ELR (cell line): ENCODE measurements at regions not wholly inside any gene's neighbourhood (a gene's known extent, or its start where the extent isn't known, plus 50 kb on each side); places are given as distances from the start of the nearest gene placed in this dataset.

Source experiments
- DNase-seq: peaks from one replicate; pipeline ENCODE4 v3.0.0-alpha.2; 2015; ENCODE audit warnings: low read depth

DNA sequence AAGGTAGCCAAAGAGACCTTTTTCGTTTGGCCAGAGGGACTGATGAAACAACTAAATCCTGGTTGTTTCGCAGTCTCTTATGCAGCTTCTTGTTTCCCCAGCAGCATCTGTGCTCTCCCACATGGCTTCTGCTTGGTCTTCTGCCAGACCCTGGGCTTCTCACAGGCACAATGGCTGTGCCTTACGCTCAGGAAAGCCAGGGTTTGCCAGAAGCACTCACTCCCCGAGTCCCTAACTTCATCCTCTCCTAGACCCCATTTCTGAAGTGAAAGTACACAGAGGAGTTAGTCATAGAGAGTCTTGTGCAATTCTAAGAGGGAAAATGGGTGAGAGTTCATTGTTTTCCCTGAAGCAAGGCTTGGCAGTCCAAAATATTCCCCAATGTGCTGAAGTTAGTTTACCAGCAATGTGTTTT is 121.7 kb downstream of the EVX1 start:
- DNase-seq: peak; percentile 72

DNA sequence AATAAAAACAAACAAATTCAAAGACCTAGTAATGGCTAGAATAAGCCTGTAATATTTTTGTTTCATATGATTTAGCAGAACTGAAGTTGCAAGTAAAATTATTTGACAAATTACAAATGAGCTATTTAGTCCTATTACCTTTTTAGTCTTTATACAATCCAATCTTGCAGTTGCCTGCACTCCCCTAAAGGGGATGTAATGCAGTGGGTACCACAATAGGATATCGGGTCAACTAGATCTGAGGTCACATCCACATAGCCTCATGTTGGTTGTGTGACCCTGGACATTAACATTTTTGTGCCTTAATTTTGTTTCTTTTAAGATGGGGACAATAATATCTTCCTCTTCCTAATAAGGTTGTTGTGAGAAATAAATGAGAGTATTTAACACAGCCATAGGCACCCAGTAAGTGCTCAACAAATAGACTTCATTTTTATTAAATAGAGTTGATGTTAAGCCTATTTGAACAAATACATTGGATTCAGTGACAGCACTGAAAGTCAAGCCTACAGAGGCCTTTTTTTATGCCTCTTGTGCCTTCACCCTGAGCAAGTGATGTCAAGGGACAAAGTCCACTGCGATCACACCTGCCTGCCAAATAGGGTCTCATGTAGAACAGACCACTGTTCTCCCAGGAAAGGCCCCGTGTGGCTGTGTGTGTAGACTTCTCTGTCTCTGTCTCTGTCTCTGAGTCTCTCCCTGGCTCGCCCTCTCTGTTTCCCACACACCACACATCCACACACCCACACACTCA is 124.8 kb downstream of the EVX1 start:
- DNase-seq: no peak

DNA sequence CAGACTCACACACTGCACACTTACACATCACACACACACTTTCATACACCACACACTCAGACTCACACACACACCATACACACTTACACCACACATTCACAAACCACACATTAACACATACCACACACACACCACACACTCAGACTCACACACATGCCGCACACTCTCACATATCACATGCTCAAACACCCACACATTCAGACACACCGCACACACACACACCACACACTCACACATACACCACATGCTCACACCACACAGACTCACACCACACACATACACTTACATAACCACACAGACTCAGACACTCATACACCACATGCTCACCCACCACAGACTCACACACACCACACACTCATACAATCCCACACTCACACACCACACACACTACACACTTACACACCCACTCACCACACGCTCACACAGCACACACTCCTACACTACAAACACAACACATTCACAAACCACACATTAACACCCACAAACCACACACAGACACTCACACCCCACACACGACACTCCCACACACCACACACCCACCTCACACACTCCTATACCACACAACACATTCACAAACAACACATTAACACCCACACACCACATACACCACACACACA is 125.4 kb downstream of the EVX1 start:
- no peak for DNase-seq

DNA sequence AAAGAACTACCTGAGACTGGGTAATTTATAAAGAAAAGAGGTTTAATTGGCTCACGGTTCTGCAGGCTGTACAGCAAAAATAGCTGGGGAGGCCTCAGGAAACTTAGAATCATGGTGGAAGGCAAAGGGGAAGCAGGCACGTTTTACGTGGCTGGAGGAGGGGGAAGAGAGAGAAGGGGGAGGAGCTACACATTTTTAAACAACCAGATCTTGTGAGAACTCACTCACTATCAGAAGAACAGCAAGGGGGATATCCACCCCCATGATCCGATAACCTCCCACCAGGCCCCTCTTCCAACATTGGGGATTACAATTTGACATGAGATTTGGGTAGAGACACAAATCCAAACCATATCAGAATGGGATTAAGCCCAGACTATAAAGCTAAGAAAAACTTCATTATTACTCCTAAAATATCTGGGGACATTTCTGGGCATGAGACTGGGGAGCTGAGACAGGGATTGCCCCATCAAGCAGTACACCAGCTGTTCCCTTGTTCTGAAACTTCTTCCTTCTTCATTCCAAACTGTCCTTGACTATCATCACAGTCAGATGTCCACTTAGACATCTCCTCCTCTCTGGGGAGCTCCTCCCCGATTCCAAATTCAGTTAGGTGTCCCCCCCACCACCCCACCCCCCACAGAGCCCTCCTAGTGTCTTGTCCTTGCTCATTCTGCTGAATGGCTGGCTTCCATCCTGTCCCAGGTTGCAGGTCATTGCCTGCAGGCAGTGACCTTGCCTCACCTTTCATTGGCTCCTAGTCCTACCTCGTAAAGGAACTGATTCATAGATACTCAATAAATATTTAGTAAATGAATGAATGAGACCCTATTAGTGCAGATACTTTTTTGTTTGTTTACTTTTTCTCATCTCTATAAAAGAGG is 132.6 kb downstream of the EVX1 start:
- no peak for DNase-seq

DNA sequence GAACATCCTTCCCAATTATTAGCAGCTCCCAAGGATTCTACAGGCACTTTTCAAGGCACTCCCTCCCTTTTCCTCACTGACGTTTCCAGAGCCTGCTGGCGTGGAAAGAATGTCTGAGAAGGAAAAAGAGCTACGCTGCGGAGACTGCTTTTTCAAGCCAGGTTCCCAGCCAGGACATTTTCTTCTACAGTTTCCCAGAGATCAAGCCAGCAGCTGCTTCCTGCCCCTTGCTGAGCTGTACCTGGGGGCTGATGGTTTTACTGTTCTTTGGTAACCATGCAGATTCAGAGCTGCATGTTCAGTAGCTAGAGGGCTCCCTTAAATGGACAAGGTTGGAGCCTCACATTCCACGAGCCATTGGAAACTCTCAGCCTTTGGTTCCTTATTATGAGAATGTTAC is 133.4 kb downstream of the EVX1 start:
- no peak for DNase-seq

DNA sequence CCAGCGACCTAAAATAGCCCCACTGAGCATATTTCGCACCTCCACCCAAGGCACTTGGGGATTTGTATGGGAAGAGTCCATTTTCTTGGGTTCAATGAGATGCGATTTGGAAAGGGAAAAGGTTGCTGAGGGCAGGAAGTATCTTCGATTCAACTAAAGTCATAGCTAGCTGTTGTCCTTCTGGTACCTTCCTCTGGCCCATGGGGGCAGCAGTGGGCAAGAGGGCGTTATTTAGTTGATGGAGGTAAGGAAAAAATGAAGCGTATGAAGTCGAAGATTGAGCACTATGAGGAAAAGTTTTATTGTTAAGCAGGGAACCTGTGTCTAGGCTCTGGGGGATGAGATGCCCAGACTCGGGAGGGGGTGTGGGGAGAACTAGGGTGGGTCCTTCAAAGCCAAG is 135.4 kb downstream of the EVX1 start:
- no peak for DNase-seq

DNA sequence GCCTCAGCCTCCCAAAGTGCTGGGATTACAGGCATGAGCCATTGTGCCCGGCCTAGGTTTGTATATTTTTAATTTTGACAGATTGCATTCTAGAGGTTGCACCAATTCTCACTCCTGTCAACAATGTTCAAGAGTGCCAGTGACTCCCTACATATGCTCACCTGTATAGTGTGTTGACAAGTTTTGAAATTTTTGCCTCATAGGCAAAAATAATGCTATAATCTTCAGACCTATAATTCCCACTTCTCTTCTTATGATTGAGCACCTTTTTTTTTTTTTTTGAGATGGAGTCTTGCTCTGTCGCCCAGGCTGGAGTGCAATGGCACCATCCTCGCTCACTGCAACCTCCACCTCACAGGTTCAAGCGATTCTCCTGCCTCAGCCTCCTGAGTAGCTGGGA is 139.7 kb downstream of the EVX1 start:
- DNase-seq: no peak

DNA sequence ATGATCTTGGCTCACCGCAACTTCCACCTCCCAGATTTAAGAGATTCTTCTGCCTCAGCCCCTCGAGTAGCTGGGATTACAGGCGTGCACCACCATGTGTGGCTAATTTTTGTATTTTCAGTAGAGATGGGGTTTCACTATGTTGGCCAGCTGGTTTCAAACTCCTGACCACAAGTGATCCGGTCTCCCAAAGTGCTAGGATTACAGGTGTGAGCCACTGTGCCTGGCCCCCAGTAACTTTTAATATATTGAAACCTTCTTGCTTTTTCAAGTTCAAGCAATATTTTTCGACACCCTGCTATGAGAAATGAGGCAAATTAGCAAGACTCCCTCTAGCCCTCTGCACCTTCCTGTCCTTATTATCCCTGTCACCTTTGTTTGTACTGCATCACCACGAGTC is 144.0 kb downstream of the EVX1 start:
- DNase-seq: no peak

DNA sequence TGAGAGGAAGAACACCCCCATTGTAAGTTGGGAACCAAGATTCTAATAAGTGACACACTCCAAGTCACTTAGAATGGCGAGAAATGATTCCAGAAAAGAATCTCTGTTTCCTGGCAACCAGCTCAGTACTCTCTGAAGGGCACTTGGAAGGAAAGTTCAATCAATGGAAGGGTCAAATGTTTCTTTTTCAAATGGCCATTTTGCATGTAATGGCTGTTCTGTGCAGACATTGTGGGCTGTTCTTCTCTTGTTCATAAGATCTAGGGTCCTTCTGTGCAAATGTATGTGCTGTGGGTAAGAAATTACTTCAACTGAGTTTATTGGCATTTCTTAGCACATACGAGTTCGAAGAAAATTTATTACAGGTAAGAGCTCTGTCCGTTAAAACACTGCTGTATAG is 145.3 kb downstream of the EVX1 start:
- DNase-seq: no peak

DNA sequence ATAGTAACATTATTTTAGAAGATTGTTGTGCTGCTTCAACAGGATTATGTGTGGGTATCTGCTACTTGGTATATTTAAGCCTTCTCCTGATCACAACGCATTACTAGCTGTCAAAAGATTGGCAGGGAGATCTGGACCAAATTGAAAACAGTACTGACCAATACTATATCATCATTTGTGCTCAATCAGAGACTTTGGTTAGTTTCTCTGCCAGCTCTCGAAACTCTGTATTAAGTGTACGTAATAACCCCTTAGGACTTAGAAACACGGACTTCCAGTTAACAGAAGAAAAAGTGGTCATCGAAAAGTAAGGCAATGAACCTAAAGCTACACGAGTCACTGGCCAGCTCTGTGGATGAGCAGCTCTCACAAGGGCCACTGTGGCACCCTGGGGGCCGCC is 146.0 kb downstream of the EVX1 start:
- DNase-seq: no peak

DNA sequence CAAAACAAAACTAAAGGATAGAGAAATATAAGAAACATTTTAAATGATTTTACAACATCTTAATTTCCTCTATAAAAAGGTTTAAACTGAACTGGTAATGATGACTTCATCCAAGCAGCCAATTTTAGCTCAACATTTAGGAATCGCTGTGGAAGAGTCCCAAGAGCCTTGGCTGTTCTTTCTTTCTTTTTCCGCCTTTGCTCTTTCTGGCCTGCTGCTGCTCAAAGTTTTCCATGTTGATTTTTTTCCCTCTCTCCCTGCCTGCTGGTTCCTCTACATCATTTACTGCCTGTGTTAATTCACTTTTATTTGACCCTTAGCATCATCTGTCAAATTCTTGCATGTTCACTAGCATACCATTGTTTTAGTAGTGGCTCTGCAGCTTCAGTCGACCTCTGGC is 146.9 kb downstream of the EVX1 start:
- DNase-seq: no peak

DNA sequence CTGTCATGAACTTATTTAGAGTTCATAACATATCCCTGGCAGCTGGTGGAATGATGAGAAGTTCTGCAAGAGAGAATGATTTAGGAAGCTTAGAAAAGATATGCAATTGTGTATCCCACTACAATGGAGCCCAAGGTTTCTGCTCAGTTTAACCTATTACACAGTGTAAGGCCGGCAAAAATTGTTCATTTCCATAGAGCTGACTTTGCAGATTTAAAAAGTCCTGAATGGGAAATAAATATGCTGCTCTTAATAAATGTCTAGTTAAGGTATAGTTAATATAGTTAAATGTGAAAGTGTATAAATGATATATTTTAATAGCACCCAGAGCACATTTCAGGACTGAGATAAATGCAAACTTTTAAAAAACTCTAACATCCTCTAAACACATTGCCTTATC is 149.9 kb downstream of the EVX1 start:
- no peak for DNase-seq

DNA sequence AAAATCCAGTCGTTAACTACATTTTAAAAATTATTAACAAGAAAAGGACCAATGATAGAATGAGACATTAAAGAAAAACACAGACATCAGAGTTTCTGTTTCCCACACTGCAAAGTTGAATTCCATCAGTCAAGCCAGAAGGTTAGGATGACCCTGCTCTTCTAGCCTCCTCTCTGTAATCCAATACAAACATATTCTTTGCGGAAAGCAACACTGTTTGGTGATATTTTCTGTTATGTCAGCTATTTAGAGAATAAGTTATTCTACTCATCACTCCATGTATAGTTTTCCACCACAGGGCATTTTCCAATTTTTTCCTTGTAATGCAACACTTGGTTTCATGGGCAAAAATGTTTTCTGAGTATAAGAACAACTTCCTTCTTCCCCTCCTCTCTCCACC is 152.3 kb downstream of the EVX1 start:
- no peak for DNase-seq

DNA sequence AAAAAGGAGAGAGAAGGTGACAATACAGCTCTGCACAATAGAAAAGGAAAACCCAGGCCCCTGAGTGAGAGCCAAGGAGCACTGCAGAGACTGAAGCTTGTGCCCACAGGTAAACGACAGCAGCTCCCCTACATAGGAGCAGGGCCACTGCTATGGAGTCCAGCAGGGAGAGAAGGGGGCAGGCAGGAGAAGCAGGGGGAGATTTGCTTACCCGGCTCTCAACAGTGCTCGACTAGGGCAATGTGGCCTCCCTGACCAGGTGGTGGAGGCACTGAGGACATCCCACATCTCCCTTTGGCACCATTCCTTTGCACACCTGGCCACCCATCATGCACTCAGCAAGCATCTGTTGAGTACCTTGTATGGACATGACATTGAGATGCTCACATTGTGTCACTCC is 153.0 kb downstream of the EVX1 start:
- no peak for DNase-seq

DNA sequence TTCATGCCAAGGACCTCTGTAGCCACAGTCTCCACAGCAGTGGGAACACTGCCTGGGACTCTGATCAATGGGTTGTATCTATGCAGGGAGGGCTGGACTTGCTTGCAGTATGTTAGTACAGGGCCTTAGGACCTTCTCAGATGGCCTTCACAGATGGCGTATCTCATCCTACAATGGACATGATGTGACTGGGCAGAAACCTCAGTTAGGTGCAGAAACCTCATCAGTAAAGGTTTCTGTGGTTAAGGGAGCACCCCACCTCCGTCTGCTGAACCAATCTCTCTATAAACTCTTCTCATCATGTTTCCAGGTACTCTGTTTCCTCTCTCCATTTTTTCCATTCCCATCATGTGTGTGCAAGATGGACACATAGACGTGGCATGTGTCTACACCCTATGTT is 154.9 kb downstream of the EVX1 start:
- no peak for DNase-seq

DNA sequence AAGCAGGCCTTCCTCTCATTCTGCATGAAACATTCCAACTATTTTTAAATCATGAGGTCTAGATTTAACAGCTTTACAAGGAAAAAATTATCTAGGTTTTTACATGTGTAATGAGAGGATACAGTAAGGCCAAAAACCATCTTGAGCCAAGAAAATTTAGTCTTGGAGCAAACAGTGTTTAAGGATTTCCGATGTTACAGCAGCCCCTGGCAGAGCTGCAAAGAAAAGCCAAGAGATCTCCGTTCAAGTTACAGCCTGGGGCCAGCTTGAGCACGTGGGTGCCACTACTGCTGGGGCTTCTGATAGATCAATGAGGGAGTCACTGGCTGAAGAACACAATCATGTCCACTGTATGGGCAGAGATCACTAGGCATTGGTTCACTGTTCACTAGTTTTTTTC is 156.2 kb downstream of the EVX1 start:
- no peak for DNase-seq

DNA sequence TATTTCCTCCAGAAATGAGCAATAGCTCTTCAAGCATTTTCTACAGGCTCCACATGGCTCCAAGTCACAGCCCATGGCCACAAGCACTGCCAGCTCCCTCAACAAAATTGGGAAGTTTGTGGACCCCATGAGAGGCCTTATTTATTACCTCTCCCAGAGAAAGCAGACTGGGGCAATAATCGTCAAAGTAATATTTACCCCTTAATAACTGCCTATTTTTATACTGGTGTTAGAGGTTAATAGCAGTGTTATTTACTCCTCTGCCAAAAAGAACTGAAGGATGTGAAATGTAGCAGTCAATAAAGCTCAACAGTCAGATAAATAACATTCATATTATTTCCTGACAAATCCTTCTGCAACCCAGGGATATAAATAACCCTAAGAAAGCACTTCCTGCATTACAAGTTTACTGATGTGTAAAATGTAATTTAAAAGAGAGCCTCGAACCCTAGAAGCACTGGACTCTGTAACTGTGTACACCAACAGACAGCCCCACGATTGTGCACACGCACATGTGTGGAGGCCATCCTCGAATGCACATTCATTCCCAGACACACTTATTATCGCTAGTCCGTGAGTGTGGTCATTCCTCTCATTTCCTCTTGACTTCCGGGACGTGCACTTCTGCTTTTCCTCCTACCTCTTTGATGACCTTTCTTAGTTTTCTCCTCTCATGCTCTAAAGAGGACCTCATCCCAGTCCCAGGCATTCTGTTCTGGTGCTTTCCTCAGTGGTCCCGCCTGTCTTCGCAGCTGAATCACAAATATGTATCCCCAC is 157.4 kb downstream of the EVX1 start:
- DNase-seq: no peak

DNA sequence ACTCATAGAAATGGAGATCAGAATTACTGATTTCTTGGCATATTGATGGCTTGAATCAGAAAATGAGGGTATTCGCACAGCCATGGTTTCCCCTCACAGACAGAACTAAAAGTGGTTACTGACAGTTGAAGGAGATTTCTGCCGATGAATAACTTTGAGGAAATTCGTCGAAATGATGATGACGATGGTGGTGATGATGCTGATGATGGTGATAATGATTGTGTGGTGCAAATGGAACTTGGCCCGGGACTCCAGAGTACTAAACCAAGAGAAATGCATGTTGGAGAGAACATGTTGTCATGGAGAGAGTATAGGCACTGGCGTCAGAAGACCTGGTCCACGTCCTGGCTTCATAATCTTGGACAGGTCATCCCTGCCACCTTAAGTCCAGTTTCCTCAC is 163.2 kb downstream of the EVX1 start:
- no peak for DNase-seq

DNA sequence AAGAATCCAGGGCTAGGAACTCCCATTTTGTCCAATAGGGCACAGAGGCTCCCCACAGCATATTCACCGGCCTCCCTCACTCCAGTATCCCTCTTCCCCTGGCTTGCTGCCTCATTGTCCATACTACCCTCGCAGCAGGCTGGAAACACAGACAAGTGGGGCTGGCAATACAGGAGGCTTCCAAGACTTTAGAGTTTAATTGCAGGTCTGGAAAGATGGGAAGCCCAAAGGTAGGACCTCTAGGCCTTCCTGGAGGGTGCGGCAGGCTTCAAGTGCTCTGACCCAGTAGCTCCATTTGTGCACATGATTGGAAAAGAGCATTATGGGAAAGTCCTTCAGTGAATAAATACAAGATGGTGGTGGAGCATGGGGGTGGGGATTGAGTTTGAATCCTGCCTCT is 166.7 kb downstream of the EVX1 start:
- DNase-seq: no peak

DNA sequence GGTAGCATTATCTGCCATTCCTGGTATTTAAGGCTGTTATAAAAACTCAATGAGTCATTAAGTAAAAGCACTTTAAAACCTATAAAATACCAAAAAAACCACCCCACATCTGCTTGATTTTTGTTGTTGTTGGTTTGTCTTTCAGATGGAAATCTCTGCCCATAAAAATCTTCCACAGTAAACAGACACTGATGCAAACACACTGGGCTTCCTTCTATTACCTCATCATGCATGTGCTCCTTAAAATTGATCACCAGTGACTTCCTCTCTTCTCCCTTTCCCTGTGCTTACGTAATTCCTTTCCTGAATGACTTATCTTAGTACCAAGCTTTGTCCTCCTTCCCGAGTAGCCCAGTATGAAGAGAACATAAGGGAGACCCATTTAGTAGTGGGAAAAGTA is 167.2 kb downstream of the EVX1 start:
- DNase-seq: peak; percentile 36

DNA sequence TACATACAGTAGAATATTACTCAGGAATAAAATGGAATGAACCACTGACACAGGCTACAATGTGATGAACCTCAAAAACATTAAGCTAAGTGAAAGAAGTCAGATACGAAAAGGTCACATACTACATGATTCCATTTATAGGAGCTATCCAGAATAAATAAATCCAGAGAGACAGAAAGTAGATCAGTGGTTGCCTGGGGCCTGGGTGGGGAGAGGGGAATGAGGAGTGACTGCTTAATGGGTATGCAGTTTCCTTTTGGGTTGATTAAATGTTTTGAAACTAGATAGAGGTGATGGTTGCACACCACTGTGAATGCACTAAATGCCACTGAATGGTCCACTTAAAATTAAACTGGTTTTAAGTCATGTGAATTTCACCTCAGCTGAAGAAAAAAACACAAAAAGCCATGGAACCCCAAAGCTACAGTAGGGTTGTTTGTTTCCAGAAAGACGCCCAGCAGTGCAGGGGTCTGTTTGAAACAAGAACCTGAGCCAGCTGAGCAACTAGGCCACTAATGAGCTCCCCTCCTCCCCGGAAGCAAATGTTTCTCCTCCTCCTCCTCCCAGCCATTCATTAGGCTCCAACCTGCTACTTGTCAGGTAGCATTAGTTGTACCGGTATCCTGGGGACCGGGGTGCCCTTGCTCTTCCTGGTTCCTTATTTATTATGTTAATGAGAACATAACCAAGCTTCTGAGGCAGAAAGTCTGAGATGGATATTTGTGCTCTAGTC is 168.4 kb downstream of the EVX1 start:
- DNase-seq: no peak

DNA sequence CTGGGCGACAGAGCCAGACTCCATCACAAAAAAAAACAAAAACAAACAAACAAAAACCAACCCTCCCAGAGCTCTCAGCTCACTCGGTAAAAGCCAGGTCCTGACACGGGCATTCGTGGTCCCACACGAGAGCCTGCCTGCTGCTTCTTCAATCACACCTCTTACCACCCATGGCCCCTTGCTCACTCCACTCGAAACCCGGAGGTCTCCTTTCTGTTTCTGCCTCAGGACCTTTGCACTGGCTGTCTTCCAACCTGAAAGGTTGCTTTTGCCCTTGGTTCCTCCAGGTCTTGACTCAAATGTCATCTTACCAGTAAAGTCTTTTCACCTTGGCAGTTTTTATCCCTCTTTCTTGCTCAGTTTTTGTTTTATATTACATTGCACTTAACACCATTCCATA is 169.6 kb downstream of the EVX1 start:
- DNase-seq: no peak
